ENCODE measurements at regions not wholly inside any gene's neighbourhood (a gene's known extent, or its start where the extent isn't known, plus 50 kb on each side); places are given as distances from the start of the nearest gene placed in this dataset.

DNA sequence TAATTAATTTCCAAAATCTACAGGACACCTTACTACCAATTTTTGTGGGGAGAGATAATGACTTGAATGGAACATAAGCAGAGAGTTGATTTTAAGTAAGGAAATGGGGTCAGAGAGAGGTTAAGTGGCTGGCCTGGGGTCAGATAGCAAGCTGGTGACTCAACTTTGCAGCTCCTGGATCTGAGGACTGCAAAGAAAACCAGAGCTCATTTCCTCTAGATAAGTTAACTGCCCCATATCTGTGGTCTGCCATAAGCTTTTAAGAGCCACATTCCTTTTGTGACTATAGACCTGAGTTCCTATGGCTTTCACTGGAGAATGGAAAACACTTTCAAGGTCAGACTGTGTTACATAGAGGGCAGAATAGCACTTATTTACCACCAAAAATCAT is 201.2 kb upstream of the PRICKLE1 start:
- TF ChIP-seq, protein P1, sequence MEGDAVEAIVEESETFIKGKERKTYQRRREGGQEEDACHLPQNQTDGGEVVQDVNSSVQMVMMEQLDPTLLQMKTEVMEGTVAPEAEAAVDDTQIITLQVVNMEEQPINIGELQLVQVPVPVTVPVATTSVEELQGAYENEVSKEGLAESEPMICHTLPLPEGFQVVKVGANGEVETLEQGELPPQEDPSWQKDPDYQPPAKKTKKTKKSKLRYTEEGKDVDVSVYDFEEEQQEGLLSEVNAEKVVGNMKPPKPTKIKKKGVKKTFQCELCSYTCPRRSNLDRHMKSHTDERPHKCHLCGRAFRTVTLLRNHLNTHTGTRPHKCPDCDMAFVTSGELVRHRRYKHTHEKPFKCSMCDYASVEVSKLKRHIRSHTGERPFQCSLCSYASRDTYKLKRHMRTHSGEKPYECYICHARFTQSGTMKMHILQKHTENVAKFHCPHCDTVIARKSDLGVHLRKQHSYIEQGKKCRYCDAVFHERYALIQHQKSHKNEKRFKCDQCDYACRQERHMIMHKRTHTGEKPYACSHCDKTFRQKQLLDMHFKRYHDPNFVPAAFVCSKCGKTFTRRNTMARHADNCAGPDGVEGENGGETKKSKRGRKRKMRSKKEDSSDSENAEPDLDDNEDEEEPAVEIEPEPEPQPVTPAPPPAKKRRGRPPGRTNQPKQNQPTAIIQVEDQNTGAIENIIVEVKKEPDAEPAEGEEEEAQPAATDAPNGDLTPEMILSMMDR (IDR thresholded peaks at IDR 0.05), result no peak
- TF ChIP-seq POLR2A (IDR thresholded peaks at IDR 0.05), result no peak

Measured in adrenal gland (tissue), 5 donors.